Smooth muscle cell (in vitro differentiated cells): ENCODE measurements at regions not wholly inside any gene's neighbourhood (a gene's known extent, or its start where the extent isn't known, plus 50 kb on each side); places are given as distances from the start of the nearest gene placed in this dataset.
A peak's percentile ranks its signal among the peaks of the same experiment; 100 is the strongest.

Experiments used
- DNase-seq: peaks from one replicate; lab custom pipeline; 2025; ENCODE audit not compliant: unreplicated experiment; lab: John Stamatoyannopoulos, UW
- H2AFZ ChIP-seq: fragments of 200-600 bp; sonication (generic); 2 replicates; pipeline ENCODE4 v1.6.0; 2016; ENCODE audit warnings: antibody characterized with exemption, low read depth, mild to moderate bottlenecking
- H3F3A ChIP-seq: fragments of 200-600 bp; sonication (generic); 2 replicates; pipeline ENCODE4 v1.6.0; 2017; ENCODE audit warnings: antibody characterized with exemption, low read depth
- H3K27ac ChIP-seq: fragments of 200-600 bp; sonication (generic); 2 replicates; pipeline ENCODE4 v1.5.1; 2016; ENCODE audit warnings: low read depth, mild to moderate bottlenecking
- H3K27me3 ChIP-seq: fragments of 200-600 bp; sonication (generic); 2 replicates; pipeline ENCODE4 v1.6.1; 2016; ENCODE audit warnings: low read depth, mild to moderate bottlenecking
- H3K36me3 ChIP-seq: fragments of 200-600 bp; sonication (generic); 2 replicates; pipeline ENCODE4 v1.5.1; 2016; ENCODE audit warnings: low read depth
- H3K4me1 ChIP-seq: fragments of 200-600 bp; sonication (generic); 2 replicates; pipeline ENCODE4 v1.5.1; 2016; ENCODE audit warnings: low read depth
- H3K4me2 ChIP-seq: fragments of 200-600 bp; sonication (generic); 2 replicates; pipeline ENCODE4 v1.6.0; 2016; ENCODE audit warnings: mild to moderate bottlenecking
- H3K4me3 ChIP-seq: fragments of 200-600 bp; sonication (generic); 2 replicates; pipeline ENCODE4 v1.5.1; 2016; ENCODE audit warnings: mild to moderate bottlenecking
- H3K79me2 ChIP-seq: fragments of 200-600 bp; sonication (generic); 2 replicates; pipeline ENCODE4 v1.6.0; 2016; ENCODE audit warnings: low read depth, mild to moderate bottlenecking
- H3K9ac ChIP-seq: fragments of 200-600 bp; sonication (generic); 2 replicates; pipeline ENCODE4 v1.6.0; 2016; ENCODE audit warnings: low read depth
- H3K9me3 ChIP-seq: fragments of 200-600 bp; sonication (generic); replicated peaks from 2 replicates; pipeline ENCODE4 v1.5.1; 2016; ENCODE audit warnings: low read depth
- H4K20me1 ChIP-seq: fragments of 200-600 bp; sonication (generic); 2 replicates; pipeline ENCODE4 v1.6.0; 2016; ENCODE audit warnings: low read depth
- WGBS: methylation state at CpG from one replicate; pipeline ENCODE4 v1.1.7; 2016; ENCODE audit warnings: low lambda C conversion rate; 5-methylcytosine and 5-hydroxymethylcytosine counted together
- TF ChIP-seq, protein P1 (sequence below): fragments of 200-600 bp; sonication (generic); IDR thresholded peaks from 2 replicates; pipeline ENCODE4 v1.5.1; 2017; ENCODE audit warnings: borderline replicate concordance, mild to moderate bottlenecking, antibody characterized with exemption; ENCODE audit not compliant: insufficient read depth, poor library complexity, severe bottlenecking

DNA sequence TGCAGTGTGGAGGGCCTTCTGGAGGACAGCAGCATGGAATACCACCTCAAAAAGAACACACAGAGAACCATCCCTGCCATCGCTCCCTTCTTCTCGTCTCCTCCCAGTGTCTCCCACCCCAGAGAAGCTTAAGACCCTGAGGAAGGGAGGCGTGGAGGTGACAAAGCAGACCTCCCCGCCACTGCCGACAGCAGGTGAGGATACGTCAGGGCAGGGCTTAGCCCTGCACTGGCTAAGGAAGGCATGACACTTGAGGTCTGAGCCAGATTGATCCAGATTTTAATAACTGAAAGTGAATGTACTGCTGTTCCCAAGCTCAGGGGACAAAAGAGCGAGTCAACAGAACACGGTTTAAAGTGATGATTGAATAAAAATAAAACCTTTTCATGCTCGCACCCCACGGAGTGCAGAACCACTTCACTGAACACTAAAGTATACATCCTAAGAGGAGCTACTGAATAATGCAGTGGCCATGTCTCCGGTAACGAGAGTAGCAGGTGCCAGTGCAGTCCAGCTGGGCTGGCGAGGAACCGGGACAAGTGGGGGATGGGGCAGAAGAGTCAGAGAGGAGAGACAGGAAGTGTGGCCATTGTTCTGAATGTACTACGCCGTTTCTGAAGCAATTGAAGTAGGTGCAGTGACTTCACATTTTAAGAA, 391.0 kb downstream of the CDH2 start:
- no peaks in the 10 kb centered on the region for H3F3A ChIP-seq
- no peak for DNase-seq
- no peak overlapping the region for H2AFZ ChIP-seq
- no peaks in the 10 kb centered on the region for H4K20me1 ChIP-seq
- no peaks in the 10 kb centered on the region for H3K4me1 ChIP-seq
- H3K9ac ChIP-seq: no peak overlapping the region
- no peak overlapping the region for H3K4me2 ChIP-seq
- no peaks in the 10 kb centered on the region for H3K36me3 ChIP-seq
- no peaks in the 10 kb centered on the region for H3K27me3 ChIP-seq
- 95% methylated on average over 16 of the region's 16 CpGs for WGBS
- H3K4me3 ChIP-seq: no peak overlapping the region
- H3K27ac ChIP-seq: no peak overlapping the region
- no peaks in the 10 kb centered on the region for H3K79me2 ChIP-seq
- no peaks in the 10 kb centered on the region for H3K9me3 ChIP-seq
- TF ChIP-seq, protein P1, sequence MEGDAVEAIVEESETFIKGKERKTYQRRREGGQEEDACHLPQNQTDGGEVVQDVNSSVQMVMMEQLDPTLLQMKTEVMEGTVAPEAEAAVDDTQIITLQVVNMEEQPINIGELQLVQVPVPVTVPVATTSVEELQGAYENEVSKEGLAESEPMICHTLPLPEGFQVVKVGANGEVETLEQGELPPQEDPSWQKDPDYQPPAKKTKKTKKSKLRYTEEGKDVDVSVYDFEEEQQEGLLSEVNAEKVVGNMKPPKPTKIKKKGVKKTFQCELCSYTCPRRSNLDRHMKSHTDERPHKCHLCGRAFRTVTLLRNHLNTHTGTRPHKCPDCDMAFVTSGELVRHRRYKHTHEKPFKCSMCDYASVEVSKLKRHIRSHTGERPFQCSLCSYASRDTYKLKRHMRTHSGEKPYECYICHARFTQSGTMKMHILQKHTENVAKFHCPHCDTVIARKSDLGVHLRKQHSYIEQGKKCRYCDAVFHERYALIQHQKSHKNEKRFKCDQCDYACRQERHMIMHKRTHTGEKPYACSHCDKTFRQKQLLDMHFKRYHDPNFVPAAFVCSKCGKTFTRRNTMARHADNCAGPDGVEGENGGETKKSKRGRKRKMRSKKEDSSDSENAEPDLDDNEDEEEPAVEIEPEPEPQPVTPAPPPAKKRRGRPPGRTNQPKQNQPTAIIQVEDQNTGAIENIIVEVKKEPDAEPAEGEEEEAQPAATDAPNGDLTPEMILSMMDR: no peak

- Histone ChIP-seq H3K79me2 (no peaks in the 10 kb centered on the region), H2AFZ (peak overlapping the region; percentile 48), H3K27me3 (no peaks in the 10 kb centered on the region), H3K9ac (no peak overlapping the region), H3F3A (no peaks in the 10 kb centered on the region), H3K4me2 (peak overlapping the region; percentile 10), H3K9me3 (no peaks in the 10 kb centered on the region), H3K27ac (peak overlapping the region; percentile 71), H3K4me3 (no peak overlapping the region), H4K20me1 (no peaks in the 10 kb centered on the region), H3K36me3 (no peaks in the 10 kb centered on the region), H3K4me1 (peaks cover 16% of the 10 kb centered on the region)
- DNase-seq: no peak
- WGBS: 73% methylated on average over 4 of the region's 4 CpGs
- TF ChIP-seq, protein P1: no peak
Observed at GRCh38 chr18:27780061-27780745, 396.7 kb downstream of the CDH2 start.

GRCh38 chr18:27778925-27779324, 398.0 kb downstream of the CDH2 start:
- no peak for DNase-seq
- Histone ChIP-seq H3K9ac (no peak overlapping the region), H3K36me3 (no peaks in the 10 kb centered on the region), H3F3A (no peaks in the 10 kb centered on the region), H3K4me1 (peaks cover 16% of the 10 kb centered on the region), H3K9me3 (no peaks in the 10 kb centered on the region), H4K20me1 (no peaks in the 10 kb centered on the region), H3K27me3 (no peaks in the 10 kb centered on the region), H3K4me3 (no peak overlapping the region), H3K27ac (no peak overlapping the region), H3K4me2 (no peak overlapping the region), H3K79me2 (no peaks in the 10 kb centered on the region), H2AFZ (no peak overlapping the region)
- TF ChIP-seq, protein P1: no peak
- WGBS: 6% methylated on average over 1 of the region's 1 CpG
